ENCODE measurements at regions not wholly inside any gene's neighbourhood (a gene's known extent, or its start where the extent isn't known, plus 50 kb on each side); places are given as distances from the start of the nearest gene placed in this dataset.

GRCh38 chr6:117840541-117840983 lies 66.5 kb upstream of the SLC35F1 start:
- TF ChIP-seq POLR2A (IDR thresholded peaks at IDR 0.05) = no peak
- TF ChIP-seq EP300 (IDR thresholded peaks at IDR 0.05) = no peak
- TF ChIP-seq, protein P1, sequence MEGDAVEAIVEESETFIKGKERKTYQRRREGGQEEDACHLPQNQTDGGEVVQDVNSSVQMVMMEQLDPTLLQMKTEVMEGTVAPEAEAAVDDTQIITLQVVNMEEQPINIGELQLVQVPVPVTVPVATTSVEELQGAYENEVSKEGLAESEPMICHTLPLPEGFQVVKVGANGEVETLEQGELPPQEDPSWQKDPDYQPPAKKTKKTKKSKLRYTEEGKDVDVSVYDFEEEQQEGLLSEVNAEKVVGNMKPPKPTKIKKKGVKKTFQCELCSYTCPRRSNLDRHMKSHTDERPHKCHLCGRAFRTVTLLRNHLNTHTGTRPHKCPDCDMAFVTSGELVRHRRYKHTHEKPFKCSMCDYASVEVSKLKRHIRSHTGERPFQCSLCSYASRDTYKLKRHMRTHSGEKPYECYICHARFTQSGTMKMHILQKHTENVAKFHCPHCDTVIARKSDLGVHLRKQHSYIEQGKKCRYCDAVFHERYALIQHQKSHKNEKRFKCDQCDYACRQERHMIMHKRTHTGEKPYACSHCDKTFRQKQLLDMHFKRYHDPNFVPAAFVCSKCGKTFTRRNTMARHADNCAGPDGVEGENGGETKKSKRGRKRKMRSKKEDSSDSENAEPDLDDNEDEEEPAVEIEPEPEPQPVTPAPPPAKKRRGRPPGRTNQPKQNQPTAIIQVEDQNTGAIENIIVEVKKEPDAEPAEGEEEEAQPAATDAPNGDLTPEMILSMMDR (IDR thresholded peaks at IDR 0.05) = no peak
- TF ChIP-seq POLR2AphosphoS5 (IDR thresholded peaks at IDR 0.05) = no peak

Measured in gastroesophageal sphincter (tissue), 3 donors.